ENCODE measurements at regions not wholly inside any gene's neighbourhood (a gene's known extent, or its start where the extent isn't known, plus 50 kb on each side); places are given as distances from the start of the nearest gene placed in this dataset.
A peak's percentile ranks its signal among the peaks of the same experiment; 100 is the strongest.

DNA sequence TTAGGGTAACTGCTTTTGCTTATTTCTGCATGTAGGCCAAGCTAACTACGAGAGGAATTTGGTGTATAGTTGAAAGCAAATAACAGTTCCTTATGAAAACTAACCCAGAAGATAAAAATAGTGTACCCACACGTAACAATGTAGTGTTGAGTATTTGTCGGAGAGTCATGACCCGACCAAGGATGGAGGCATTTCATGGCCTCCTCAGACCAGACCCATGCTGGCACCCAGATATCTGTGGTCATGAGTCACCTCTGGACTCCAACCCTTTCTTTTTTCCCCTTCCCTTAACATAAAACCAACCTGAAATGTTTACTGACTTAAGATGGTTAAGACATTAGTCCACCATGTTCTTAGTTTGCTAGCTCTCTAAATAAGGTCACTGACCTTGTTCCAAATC is 318.7 kb downstream of the NOL4 start:
- peaks cover 20% of the 10 kb centered on the region for H3K9me3 ChIP-seq (ENCODE audit: control insufficient read depth, low read length)
- H3K27me3 ChIP-seq (replicated peaks; ENCODE audit: control insufficient read depth, insufficient read depth, low read length): no peaks in the 10 kb centered on the region
- H3K4me3 ChIP-seq (ENCODE audit: low read length): no peak overlapping the region
- DNase-seq (ENCODE audit: low read depth): no peak
- H3K9ac ChIP-seq (ENCODE audit: low read length): no peak overlapping the region
- H3K4me1 ChIP-seq (ENCODE audit: control insufficient read depth, insufficient read depth, low read length): no peaks in the 10 kb centered on the region
- no peaks in the 10 kb centered on the region for H3K36me3 ChIP-seq (ENCODE audit: control insufficient read depth, insufficient read depth, low read length, severe bottlenecking)

DNA sequence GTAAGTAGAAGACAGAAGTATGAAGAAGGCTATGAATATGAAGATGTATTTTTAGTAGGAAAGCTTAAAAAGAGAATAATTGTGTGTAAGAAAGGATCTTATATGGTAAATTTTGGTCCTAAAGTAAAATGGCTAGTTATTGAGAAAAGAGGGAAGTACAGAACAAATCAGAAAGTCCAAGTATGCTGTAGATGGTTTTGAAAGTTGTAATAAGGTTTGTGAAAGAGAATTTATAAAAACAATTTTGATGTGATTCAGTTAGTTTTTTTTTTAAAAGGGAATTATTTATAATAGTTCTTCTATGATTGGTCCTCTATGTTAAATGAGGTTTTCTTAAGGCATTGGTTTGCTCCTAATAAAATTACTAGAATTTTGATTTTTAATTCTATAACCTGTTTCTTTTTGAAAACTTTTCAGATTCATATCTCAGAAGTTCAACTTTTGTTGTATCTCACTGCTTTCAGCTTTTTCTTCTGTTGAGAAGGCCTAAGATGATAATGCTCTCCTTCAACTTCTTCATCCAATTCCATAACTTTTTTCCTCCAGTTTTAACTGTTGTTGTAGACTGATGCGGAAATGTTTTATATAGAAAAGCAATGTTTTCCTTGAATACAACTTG is 322.7 kb downstream of the NOL4 start:
- no peak overlapping the region for H3K4me3 ChIP-seq (ENCODE audit: low read length)
- no peaks in the 10 kb centered on the region for H3K36me3 ChIP-seq (ENCODE audit: control insufficient read depth, insufficient read depth, low read length, severe bottlenecking)
- no peaks in the 10 kb centered on the region for H3K27me3 ChIP-seq (replicated peaks; ENCODE audit: control insufficient read depth, insufficient read depth, low read length)
- peaks cover 24% of the 10 kb centered on the region for H3K9me3 ChIP-seq (ENCODE audit: control insufficient read depth, low read length)
- DNase-seq (ENCODE audit: low read depth): no peak
- H3K9ac ChIP-seq (ENCODE audit: low read length): no peak overlapping the region
- H3K4me1 ChIP-seq (ENCODE audit: control insufficient read depth, insufficient read depth, low read length): no peaks in the 10 kb centered on the region

DNA sequence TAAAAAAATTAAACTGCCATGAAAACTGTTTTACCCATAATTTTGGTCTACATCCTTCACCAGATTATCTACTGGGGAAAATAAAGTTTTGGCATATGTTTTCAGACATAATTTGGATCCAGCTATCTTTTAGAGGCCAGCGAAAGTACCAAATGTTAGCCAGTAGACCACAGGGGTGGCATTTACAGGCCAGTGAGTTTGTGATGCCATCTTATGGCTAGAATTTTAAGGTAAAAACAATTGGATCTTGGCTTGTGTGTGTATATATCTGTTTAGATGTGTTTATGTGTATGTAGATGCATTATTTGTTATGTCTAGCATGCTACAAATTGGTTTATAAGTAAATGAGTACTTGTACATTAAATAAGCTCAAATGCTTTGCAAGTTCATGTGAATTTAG is 322.6 kb downstream of the ASXL3 start:
- Histone ChIP-seq H3K27me3 (replicated peaks; ENCODE audit: control insufficient read depth, insufficient read depth, low read length) (no peaks in the 10 kb centered on the region), H3K4me3 (ENCODE audit: low read length) (no peak overlapping the region), H3K4me1 (ENCODE audit: control insufficient read depth, insufficient read depth, low read length) (no peaks in the 10 kb centered on the region), H3K9ac (ENCODE audit: low read length) (no peak overlapping the region), H3K9me3 (ENCODE audit: control insufficient read depth, low read length) (peaks cover 24% of the 10 kb centered on the region), H3K36me3 (ENCODE audit: control insufficient read depth, insufficient read depth, low read length, severe bottlenecking) (no peaks in the 10 kb centered on the region)
- no peak for DNase-seq (ENCODE audit: low read depth)

DNA sequence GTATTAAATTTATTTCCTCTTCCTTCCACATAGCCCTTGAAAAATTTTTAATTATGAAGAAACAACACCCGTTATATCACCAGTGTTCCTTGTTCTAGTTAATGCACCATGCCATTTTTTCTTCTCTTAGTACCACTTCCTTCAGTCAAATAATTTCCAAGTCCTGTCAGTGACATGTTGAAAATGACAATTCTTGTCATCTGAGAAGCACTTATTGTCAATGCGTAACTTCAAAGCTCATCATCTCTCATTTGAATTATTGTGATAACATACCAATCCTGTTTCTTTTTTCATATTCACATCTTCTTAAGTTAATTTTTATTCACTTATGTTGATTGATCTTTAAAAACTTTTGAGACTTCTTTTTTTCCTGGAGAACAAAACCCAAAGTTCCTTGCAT is 320.4 kb downstream of the ASXL3 start:
- Histone ChIP-seq H3K4me1 (ENCODE audit: control insufficient read depth, insufficient read depth, low read length) (no peaks in the 10 kb centered on the region), H3K4me3 (ENCODE audit: low read length) (no peak overlapping the region), H3K9me3 (ENCODE audit: control insufficient read depth, low read length) (peaks cover 21% of the 10 kb centered on the region), H3K27me3 (replicated peaks; ENCODE audit: control insufficient read depth, insufficient read depth, low read length) (no peaks in the 10 kb centered on the region), H3K9ac (ENCODE audit: low read length) (no peak overlapping the region), H3K36me3 (ENCODE audit: control insufficient read depth, insufficient read depth, low read length, severe bottlenecking) (no peaks in the 10 kb centered on the region)
- DNase-seq (ENCODE audit: low read depth): no peak

DNA sequence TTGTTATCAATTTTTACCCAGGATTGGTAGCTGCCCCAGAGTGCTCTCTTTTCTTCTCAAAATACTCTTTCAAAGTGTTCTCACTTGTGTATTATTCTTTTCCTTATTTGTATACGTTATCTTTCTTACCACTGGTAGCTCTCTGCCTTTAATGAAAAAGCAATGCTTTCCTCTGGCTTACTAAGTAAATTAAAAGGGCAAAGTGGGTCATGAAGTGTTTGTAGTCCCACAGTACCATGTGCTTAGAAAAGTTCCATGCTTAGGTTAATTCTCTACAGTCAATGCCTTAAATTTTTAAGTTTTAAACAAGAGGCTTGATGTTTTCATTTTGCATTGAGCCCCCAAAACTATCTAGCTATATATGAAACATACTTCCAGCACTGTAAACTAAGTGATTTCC is 300.2 kb downstream of the ASXL3 start:
- Histone ChIP-seq H3K4me1 (ENCODE audit: control insufficient read depth, insufficient read depth, low read length) (no peaks in the 10 kb centered on the region), H3K36me3 (ENCODE audit: control insufficient read depth, insufficient read depth, low read length, severe bottlenecking) (no peaks in the 10 kb centered on the region), H3K4me3 (ENCODE audit: low read length) (no peak overlapping the region), H3K9me3 (ENCODE audit: control insufficient read depth, low read length) (no peaks in the 10 kb centered on the region), H3K27me3 (replicated peaks; ENCODE audit: control insufficient read depth, insufficient read depth, low read length) (no peaks in the 10 kb centered on the region), H3K9ac (ENCODE audit: low read length) (no peak overlapping the region)
- no peak for DNase-seq (ENCODE audit: low read depth)

DNA sequence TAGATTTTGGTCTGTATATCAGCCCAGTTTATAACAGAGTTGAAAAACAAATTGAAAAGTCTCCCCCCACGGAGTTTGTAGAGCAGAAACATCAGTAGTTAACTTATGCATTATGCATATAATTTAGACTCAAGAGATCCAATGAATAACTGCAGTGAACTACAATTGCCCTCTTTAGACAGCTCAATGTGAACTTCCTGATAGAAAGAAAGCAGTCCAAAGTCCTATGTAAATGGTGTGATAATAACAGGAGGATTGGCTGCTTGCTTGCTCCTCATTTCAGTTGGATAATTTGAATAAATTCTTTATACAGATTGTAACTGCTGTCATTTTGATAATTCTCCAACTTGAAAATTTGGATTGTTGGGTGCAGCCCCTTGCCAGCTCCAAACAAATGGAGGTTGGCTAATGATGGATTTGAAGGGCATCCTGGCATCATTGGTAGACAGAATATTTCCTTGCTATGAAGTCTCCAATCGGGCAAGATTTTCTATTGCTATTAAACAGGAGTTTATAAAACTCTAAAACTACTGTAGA is 297.1 kb downstream of the ASXL3 start:
- no peaks in the 10 kb centered on the region for H3K36me3 ChIP-seq (ENCODE audit: control insufficient read depth, insufficient read depth, low read length, severe bottlenecking)
- H3K27me3 ChIP-seq (replicated peaks; ENCODE audit: control insufficient read depth, insufficient read depth, low read length): no peaks in the 10 kb centered on the region
- no peaks in the 10 kb centered on the region for H3K9me3 ChIP-seq (ENCODE audit: control insufficient read depth, low read length)
- H3K9ac ChIP-seq (ENCODE audit: low read length): no peak overlapping the region
- no peak for DNase-seq (ENCODE audit: low read depth)
- no peaks in the 10 kb centered on the region for H3K4me1 ChIP-seq (ENCODE audit: control insufficient read depth, insufficient read depth, low read length)
- no peak overlapping the region for H3K4me3 ChIP-seq (ENCODE audit: low read length)

DNA sequence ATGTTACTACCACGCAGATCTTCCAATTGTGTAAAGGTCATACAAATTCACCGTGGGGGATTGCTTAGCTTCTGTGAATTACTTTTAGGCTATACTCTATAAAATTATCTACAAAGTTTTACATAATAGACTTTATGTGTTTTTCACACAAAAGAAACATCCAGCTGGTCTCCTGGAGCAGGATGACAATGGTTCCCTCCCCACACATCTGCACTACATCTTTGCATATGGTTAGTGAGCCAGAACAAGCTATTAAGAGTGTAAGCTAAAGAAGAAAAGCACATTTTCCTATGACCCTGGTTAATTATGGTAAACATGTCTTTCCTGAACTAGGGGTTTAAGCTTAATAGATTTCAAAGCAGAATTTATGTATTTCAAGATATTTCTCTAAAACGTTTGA is 295.1 kb downstream of the ASXL3 start:
- no peak for DNase-seq (ENCODE audit: low read depth)
- no peak overlapping the region for H3K4me3 ChIP-seq (ENCODE audit: low read length)
- H3K9me3 ChIP-seq (ENCODE audit: control insufficient read depth, low read length): no peaks in the 10 kb centered on the region
- H3K9ac ChIP-seq (ENCODE audit: low read length): no peak overlapping the region
- H3K27me3 ChIP-seq (replicated peaks; ENCODE audit: control insufficient read depth, insufficient read depth, low read length): no peaks in the 10 kb centered on the region
- H3K36me3 ChIP-seq (ENCODE audit: control insufficient read depth, insufficient read depth, low read length, severe bottlenecking): no peaks in the 10 kb centered on the region
- no peaks in the 10 kb centered on the region for H3K4me1 ChIP-seq (ENCODE audit: control insufficient read depth, insufficient read depth, low read length)

DNA sequence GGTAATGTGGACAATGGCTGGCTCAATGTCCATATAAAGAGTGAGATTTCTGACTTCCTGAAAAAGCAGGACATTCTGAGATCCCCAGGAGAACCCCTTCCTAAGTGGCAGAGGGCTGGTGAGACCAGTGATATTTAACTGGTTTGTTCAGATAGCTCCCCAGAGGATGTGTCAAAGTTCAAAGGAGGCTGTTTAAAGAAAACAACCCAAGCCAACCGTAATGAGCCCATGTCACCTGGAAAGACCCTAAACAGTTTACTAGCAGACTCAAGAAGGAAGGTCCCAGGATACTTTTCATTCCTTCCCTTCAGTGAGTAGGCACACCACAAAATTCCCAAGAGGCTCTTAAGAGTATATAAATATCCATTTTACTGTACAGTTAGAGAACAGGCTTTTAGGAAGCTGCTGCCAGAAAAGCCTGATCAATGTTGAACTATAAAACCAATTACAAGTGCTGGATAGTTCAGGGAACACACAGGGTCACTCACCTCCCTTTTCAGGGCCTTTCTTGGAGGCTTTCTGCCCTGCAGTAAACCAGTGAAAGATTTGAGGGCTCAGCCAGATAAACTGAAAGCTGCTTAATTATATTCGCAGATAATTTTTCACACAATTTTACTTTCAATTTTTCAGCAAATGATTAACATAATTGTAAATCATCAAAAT is 293.5 kb downstream of the ASXL3 start:
- Histone ChIP-seq H3K9me3 (ENCODE audit: control insufficient read depth, low read length) (no peaks in the 10 kb centered on the region), H3K27me3 (replicated peaks; ENCODE audit: control insufficient read depth, insufficient read depth, low read length) (no peaks in the 10 kb centered on the region), H3K36me3 (ENCODE audit: control insufficient read depth, insufficient read depth, low read length, severe bottlenecking) (no peaks in the 10 kb centered on the region), H3K4me1 (ENCODE audit: control insufficient read depth, insufficient read depth, low read length) (no peaks in the 10 kb centered on the region), H3K4me3 (ENCODE audit: low read length) (no peak overlapping the region), H3K9ac (ENCODE audit: low read length) (no peak overlapping the region)
- DNase-seq (ENCODE audit: low read depth): no peak

DNA sequence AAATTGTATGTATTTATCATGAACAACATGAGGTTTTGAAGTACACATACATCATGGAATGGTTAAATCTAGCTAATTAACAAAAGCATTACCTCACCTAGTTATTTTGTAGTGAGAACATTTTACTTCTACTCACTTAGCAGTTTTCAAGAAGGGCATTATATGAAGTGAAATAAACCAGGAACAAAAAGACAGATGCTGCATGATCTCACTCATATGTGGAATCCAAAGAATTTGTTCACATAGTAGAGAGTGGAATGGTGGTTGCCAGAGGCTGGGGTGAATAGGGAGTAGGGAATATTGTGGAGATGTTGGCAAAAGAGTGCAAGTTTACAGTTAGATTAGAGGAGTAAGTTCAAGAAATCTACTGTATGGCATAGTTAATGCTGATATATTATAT is 292.0 kb downstream of the ASXL3 start:
- no peaks in the 10 kb centered on the region for H3K36me3 ChIP-seq (ENCODE audit: control insufficient read depth, insufficient read depth, low read length, severe bottlenecking)
- H3K4me1 ChIP-seq (ENCODE audit: control insufficient read depth, insufficient read depth, low read length): no peaks in the 10 kb centered on the region
- H3K9ac ChIP-seq (ENCODE audit: low read length): no peak overlapping the region
- no peaks in the 10 kb centered on the region for H3K9me3 ChIP-seq (ENCODE audit: control insufficient read depth, low read length)
- DNase-seq (ENCODE audit: low read depth): peak; percentile 63
- no peak overlapping the region for H3K4me3 ChIP-seq (ENCODE audit: low read length)
- no peaks in the 10 kb centered on the region for H3K27me3 ChIP-seq (replicated peaks; ENCODE audit: control insufficient read depth, insufficient read depth, low read length)

DNA sequence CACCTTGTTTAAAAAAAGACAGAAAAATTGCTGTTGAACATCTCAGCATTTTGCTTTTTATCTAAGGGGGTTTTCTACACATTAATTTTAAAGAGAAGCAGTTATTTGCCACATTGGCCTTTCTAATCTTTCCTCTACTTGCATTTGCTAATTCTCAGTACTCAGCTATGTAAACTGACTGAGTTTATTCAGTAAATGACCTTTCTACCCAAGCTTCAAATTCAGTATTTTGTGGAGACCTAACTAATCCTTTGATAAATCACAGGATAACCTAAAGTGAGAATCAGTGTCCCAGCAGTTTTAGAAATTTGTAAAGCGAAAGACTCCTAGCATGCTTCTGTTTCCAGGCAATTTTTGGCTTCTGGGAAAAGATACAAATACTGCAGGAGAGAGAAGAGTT is 288.4 kb downstream of the ASXL3 start:
- H3K9me3 ChIP-seq (ENCODE audit: control insufficient read depth, low read length): peaks cover 13% of the 10 kb centered on the region
- DNase-seq (ENCODE audit: low read depth): no peak
- no peaks in the 10 kb centered on the region for H3K36me3 ChIP-seq (ENCODE audit: control insufficient read depth, insufficient read depth, low read length, severe bottlenecking)
- H3K9ac ChIP-seq (ENCODE audit: low read length): no peak overlapping the region
- H3K4me3 ChIP-seq (ENCODE audit: low read length): no peak overlapping the region
- no peaks in the 10 kb centered on the region for H3K27me3 ChIP-seq (replicated peaks; ENCODE audit: control insufficient read depth, insufficient read depth, low read length)
- H3K4me1 ChIP-seq (ENCODE audit: control insufficient read depth, insufficient read depth, low read length): no peaks in the 10 kb centered on the region

DNA sequence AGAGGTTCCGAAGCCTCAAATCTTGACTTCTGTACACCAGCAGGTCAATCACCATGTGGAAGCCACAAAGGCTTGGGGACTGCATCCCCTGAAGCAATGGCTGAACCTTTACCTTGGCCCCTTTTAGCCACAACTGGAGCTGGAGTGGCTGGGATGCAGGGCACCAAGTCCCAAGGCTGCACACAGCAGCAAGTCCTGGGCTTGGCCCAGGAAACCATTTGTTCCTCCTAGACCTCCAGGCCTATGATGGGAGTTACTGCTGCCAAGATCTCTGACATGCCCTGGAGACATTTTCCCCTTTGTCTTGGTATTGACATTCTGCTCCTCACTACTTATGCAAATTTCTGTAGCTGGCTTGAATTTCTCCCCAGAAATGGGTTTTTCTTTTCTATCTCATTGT is 285.9 kb downstream of the ASXL3 start:
- Histone ChIP-seq H3K9ac (ENCODE audit: low read length) (no peak overlapping the region), H3K4me3 (ENCODE audit: low read length) (no peak overlapping the region)
- no peak for DNase-seq (ENCODE audit: low read depth)

DNA sequence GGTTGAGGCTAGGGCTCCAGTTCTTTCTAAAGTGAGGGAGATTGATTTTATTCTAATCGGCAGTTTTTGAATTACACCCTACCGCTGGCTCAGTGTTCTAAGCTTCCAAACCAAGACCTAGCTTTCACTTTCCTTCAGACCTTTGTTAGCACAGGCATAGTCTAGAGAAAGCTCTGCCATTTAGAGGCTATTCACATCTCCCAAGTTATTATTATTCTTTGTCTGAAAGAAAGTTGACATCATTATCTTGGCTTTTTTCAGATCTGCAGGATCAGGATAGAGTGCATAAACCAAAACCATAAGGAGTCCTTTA is 276.8 kb downstream of the ASXL3 start:
- peaks cover 7% of the 10 kb centered on the region for H3K9me3 ChIP-seq (ENCODE audit: control insufficient read depth, low read length)
- no peak for DNase-seq (ENCODE audit: low read depth)
- no peaks in the 10 kb centered on the region for H3K36me3 ChIP-seq (ENCODE audit: control insufficient read depth, insufficient read depth, low read length, severe bottlenecking)
- peaks cover 2% of the 10 kb centered on the region for H3K27me3 ChIP-seq (replicated peaks; ENCODE audit: control insufficient read depth, insufficient read depth, low read length)
- H3K4me1 ChIP-seq (ENCODE audit: control insufficient read depth, insufficient read depth, low read length): no peaks in the 10 kb centered on the region
- no peak overlapping the region for H3K9ac ChIP-seq (ENCODE audit: low read length)
- H3K4me3 ChIP-seq (ENCODE audit: low read length): no peak overlapping the region

More for the DNA sequence above, 285.9 kb downstream of the ASXL3 start:
- Histone ChIP-seq H3K27me3 (replicated peaks; ENCODE audit: control insufficient read depth, insufficient read depth, low read length) (no peaks in the 10 kb centered on the region), H3K9me3 (ENCODE audit: control insufficient read depth, low read length) (peaks cover 13% of the 10 kb centered on the region), H3K36me3 (ENCODE audit: control insufficient read depth, insufficient read depth, low read length, severe bottlenecking) (no peaks in the 10 kb centered on the region), H3K4me1 (ENCODE audit: control insufficient read depth, insufficient read depth, low read length) (no peaks in the 10 kb centered on the region)

All from adipocyte (in vitro differentiated cells).